MG63 (cell line): ENCODE measurements at regions not wholly inside any gene's neighbourhood (a gene's known extent, or its start where the extent isn't known, plus 50 kb on each side); places are given as distances from the start of the nearest gene placed in this dataset.
"Not testable (repeated sequence)": the region's sequence is repeated elsewhere in the genome, so short reads cannot be mapped to it uniquely, and the experiment has no call there.

ENCODE experiments used
- DNase-seq: peaks from one replicate; pipeline ENCODE4 v3.0.0-alpha.2; 2020
- H3K27me3 ChIP-seq: fragments of 250-450 bp; sonication (Bioruptor Pico); 2 replicates; pipeline ENCODE4 v1.5.1; 2020; ENCODE audit warnings: mild to moderate bottlenecking, moderate library complexity
- H3K36me3 ChIP-seq: fragments of 250-450 bp; sonication (Bioruptor Pico); 2 replicates; pipeline ENCODE4 v1.5.1; 2020; ENCODE audit warnings: mild to moderate bottlenecking, moderate library complexity
- H3K4me3 ChIP-seq: fragments of 250-450 bp; sonication (Bioruptor Pico); 2 replicates; pipeline ENCODE4 v1.5.1; 2020; ENCODE audit warnings: mild to moderate bottlenecking, moderate library complexity
- H3K9me3 ChIP-seq: fragments of 250-450 bp; sonication (Bioruptor Pico); 2 replicates; pipeline ENCODE4 v1.5.1; 2020; ENCODE audit warnings: mild to moderate bottlenecking, moderate library complexity

GRCh38 chr22:49400941-49401598, 426.6 kb downstream of the BRD1 start:
- H3K27me3 ChIP-seq = peaks cover 7% of the 10 kb centered on the region
- H3K9me3 ChIP-seq = no peaks in the 10 kb centered on the region
- H3K4me3 ChIP-seq = no peak overlapping the region
- H3K36me3 ChIP-seq = no peaks in the 10 kb centered on the region
- DNase-seq = no peak

GRCh38 chr22:49400136-49400940, 427.3 kb downstream of the BRD1 start:
- Histone ChIP-seq H3K4me3 (no peak overlapping the region), H3K36me3 (no peaks in the 10 kb centered on the region), H3K9me3 (no peaks in the 10 kb centered on the region), H3K27me3 (peaks cover 2% of the 10 kb centered on the region)
- DNase-seq = no peak

DNA sequence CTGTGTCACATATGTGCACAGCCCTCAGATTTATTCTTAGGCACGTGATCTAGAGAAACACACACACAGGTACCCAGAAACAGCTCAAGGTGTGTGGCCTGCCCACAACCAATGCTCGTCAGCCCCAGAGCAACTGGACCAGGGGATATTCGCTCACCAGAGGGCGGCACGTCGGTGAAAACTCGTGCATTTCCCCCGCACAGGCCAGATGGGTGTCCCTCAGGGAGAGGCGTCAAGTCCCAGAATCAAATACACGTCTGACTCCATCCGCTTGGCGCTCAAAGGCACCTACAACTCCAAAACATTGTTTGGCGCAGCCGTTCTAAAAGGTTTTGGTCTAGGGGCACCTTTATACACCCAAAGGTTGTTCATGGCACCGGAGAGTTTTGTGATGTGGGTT, 429.0 kb downstream of the BRD1 start:
- Histone ChIP-seq H3K36me3 (no peaks in the 10 kb centered on the region), H3K27me3 (no peaks in the 10 kb centered on the region), H3K4me3 (no peak overlapping the region), H3K9me3 (no peaks in the 10 kb centered on the region)
- no peak for DNase-seq

DNA sequence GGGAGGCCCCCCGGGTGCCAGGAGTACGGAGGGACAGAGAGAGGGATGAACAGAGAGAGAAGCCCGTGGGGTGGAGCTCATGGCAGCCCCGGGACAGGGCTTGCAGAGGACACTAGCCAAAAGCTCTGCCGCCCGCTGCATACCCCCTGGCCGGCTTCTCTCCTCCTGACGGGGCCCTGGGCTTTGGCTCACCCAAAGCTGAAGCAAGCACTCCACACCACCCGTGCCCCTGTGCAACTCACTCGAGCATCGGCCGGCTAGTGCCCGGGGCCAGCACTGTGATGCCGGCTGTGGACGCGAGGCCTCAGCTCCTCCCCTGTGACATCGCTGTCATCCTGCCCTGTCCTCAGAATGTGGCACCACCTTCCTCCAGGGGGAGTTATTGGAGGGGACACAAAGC, 429.6 kb downstream of the BRD1 start:
- no peak for DNase-seq
- Histone ChIP-seq H3K9me3 (no peaks in the 10 kb centered on the region), H3K4me3 (no peak overlapping the region), H3K36me3 (no peaks in the 10 kb centered on the region), H3K27me3 (no peaks in the 10 kb centered on the region)

- no peak for DNase-seq
- Histone ChIP-seq H3K9me3 (no peaks in the 10 kb centered on the region), H3K36me3 (no peaks in the 10 kb centered on the region), H3K27me3 (no peaks in the 10 kb centered on the region), H3K4me3 (no peak overlapping the region)
These were observed 430.9 kb downstream of the BRD1 start for GRCh38 chr22:49396817-49397216.

DNA sequence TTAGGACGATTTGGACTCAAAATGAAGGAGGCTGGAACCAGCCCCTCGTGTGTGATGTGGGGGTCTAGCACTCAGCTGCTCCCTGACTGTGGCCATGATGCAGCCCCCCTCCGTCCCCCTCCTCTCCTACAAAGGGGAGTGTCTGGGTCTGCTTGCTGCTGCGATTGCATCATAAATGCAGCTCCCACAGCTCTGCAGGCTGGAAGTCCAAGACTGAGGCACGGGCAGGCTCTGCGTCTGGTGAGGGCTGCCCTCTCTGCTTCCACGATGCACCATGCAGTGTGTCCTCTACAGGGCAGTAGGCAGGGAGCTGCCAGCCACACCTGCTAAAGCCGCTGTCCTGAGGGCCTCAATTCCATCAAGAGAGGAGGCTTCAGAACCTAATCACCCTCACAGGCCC, 432.1 kb downstream of the BRD1 start:
- H3K4me3 ChIP-seq = no peak overlapping the region
- H3K9me3 ChIP-seq = peaks cover 1% of the 10 kb centered on the region; the same call in 1 of the 2 replicates
- no peaks in the 10 kb centered on the region for H3K27me3 ChIP-seq
- DNase-seq = no peak
- no peaks in the 10 kb centered on the region for H3K36me3 ChIP-seq

DNA sequence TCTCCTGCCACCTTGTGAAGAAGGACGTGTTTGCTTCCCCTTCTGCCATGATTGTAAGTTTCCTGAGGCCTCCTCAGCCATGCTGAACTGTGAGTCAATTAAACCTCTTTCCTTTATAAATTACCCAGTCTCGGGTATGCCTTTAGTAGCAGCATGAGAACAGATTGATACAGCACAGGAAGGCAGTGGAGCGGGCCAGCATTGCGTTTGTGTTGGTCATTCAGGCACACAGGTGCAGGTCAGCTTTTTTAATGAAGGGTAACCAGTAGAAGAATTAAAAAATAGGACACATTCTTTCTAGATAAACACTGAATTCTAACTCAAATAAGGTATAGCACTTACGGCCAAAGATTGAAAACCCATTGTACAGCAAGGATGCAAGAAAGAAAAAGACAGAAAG, 432.6 kb downstream of the BRD1 start:
- H3K4me3 ChIP-seq, DNase-seq, H3K36me3 ChIP-seq, H3K27me3 ChIP-seq, H3K9me3 ChIP-seq: not testable (repeated sequence)

DNA sequence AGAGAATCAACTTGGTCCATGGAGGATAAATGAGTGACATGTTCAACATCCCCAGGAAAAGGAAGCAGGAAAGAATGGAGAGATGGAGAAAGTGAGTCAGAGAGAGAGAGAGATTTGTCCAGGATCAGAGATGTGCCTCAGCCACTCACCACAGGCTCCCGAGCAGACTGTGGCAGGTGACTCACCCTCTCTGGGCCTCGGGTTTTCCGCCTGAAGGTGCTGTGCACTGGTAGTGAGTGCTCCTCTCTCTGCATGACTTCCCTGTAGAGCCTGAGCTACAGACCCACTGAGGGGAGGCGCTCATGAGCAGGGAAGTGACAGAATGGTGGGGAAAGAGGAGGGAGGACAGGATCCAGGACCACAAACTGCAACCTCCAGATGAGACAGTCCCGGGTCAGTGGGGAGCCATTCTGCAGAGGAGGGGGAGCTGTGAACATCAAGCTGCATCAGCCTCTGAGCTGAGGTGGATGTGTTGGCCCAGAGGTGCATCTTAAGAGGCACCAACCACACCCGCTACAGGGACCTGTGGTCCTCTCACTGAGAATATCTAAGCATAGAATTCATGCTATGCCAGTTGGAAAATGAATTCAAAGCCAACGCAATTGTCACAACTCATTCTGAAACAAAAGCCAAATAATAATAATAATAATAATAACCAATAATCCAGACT, 433.4 kb downstream of the BRD1 start:
- no peaks in the 10 kb centered on the region for H3K36me3 ChIP-seq
- H3K9me3 ChIP-seq = peaks cover 13% of the 10 kb centered on the region
- no peak for DNase-seq
- no peaks in the 10 kb centered on the region for H3K27me3 ChIP-seq
- H3K4me3 ChIP-seq = no peak overlapping the region

GRCh38 chr22:49393526-49393925, 434.1 kb downstream of the BRD1 start:
- Histone ChIP-seq H3K4me3 (no peak overlapping the region), H3K36me3 (no peaks in the 10 kb centered on the region), H3K9me3 (peaks cover 15% of the 10 kb centered on the region), H3K27me3 (no peaks in the 10 kb centered on the region)
- DNase-seq = no peak

DNA sequence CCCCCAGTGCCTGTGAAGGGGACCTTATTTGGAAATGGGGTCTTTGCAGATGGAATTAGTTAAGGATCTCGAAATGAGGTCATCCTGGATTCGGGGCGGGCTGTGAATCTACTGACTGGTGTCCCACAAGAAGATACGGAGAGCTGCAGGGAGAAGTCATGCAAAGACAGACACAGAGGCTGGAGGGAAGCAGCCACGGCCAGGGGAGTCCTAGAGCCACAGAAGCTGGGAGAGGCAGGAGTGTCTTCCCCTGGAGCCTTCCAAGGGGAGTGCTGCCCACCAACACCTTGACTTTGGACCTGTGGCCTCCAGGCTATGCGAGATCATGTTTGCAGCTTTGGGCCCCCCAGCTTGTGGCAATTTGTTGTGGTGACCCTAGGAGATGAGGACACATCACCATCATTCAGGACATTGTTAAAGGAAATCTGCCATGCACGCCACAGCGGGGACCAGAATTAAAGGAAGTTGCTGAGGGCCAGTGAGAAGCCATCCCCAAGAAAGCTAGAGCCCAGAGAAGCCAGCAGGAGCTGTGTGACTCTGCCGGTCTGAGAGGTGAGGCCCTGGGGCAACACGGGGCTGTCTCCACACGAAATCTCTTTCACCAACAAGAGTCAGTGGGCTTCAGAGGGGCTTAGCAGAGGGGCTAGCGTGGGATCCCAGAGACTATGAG, 434.7 kb downstream of the BRD1 start:
- DNase-seq = no peak
- no peak overlapping the region for H3K4me3 ChIP-seq
- no peaks in the 10 kb centered on the region for H3K27me3 ChIP-seq
- no peaks in the 10 kb centered on the region for H3K36me3 ChIP-seq
- H3K9me3 ChIP-seq = peaks cover 17% of the 10 kb centered on the region

GRCh38 chr22:49392247-49392646, 435.4 kb downstream of the BRD1 start:
- H3K27me3 ChIP-seq = no peaks in the 10 kb centered on the region
- DNase-seq = no peak
- H3K4me3 ChIP-seq = no peak overlapping the region
- no peaks in the 10 kb centered on the region for H3K36me3 ChIP-seq
- peaks cover 17% of the 10 kb centered on the region for H3K9me3 ChIP-seq

DNA sequence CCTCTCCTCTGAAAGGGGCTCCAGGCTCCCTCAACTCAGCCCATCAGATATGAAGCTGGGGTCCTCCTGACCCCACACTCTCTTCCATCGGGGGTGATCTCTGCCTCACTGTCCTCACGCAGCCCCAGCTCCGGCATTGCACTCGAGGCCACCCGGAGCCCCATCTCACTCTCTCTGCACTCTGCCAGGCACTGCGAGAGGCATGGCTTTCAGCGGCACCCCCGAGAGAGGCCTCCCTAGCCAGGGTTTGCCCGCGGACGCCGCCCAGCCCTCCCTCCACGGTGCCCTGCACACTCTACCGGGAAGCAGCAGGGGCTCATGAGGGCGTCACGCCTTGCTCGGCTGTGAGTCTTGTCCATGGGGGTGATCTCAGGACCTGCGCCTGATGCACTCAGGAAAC, 436.2 kb downstream of the BRD1 start:
- H3K36me3 ChIP-seq = no peaks in the 10 kb centered on the region
- no peaks in the 10 kb centered on the region for H3K27me3 ChIP-seq
- H3K4me3 ChIP-seq = no peak overlapping the region
- no peak for DNase-seq
- H3K9me3 ChIP-seq = peaks cover 17% of the 10 kb centered on the region

DNA sequence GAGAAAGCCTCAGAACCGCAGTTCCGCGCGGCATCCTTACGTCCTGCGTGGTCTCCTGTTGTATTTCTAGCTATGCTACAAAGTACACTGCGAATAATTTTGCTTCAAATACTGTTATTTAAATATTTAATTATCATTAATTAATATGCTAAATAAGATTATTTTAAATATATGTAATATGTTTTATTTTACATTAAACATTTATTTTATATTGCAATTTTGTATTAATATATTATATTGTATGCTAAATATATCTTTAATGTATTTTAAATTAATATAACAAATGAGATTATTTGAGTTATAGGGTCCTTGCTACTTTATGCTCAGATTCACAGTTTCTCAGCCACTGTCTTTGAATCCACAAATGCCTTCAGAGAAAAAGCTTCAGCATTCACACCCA, 436.7 kb downstream of the BRD1 start:
- H3K27me3 ChIP-seq = no peaks in the 10 kb centered on the region
- no peak for DNase-seq
- no peaks in the 10 kb centered on the region for H3K36me3 ChIP-seq
- no peak overlapping the region for H3K4me3 ChIP-seq
- H3K9me3 ChIP-seq = peaks cover 17% of the 10 kb centered on the region

GRCh38 chr22:49383909-49384308, 443.8 kb downstream of the BRD1 start:
- H3K9me3 ChIP-seq, H3K36me3 ChIP-seq, DNase-seq, H3K4me3 ChIP-seq, H3K27me3 ChIP-seq: not testable (repeated sequence)

DNA sequence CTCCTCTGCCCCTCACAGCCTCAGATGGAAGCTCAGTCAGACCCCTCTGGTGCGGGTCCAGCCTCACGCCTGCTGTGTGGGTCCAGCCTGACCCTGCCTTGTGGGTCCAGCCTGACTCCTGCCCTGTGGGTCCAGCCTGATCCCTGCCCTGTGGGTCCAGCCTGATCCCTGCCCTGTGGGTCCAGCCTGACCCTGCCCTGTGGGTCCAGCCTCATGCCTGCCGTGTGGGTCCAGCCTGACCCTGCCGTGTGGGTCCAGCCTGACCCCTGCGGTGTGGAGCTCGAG, 445.3 kb downstream of the BRD1 start:
- Histone ChIP-seq H3K36me3 (no peaks in the 10 kb centered on the region), H3K4me3 (no peak overlapping the region), H3K9me3 (peaks cover 4% of the 10 kb centered on the region; the same call in 1 of the 2 replicates), H3K27me3 (peaks cover 2% of the 10 kb centered on the region; the same call in 1 of the 2 replicates)
- DNase-seq = no peak

DNA sequence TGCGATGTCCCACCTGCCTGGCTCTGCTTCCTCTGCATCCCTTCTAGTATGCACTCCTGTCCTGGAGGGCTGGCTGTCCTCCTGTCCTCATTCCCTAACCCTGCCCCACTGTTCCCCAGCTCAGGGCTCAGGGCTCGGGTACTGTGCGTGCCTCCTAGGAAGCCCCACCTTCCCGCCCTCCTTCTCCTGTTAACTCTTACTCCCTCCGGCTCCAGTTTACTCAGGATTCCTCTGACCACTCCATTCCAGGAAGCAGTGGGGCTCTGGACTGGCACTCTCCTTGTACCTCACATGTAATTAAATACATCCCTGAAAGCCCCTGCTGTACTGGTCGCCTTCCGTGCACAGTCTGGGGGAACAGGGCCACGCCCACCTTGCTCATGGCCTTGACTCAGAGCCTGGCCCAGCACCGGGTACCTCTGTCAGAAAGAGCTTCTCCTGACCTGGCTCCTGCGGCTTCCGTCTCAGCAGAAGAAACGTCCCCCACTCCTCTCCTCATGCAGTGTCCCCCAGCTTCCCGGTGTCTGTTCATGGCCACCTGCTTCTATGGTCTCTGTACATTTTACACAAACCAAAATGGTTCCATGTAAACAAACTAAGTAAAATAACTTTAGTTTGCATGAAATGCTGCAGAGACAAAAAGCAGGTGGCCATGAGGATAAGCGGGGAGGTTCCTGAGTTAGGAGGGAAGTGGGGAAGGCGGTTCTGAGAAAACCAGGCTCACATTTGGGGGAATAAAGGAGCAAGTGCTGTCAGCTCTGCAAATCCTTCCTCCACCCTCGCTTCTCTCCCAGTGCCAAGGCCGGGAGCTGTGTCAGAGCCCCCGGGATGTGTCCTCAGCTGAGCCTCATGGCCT, 445.9 kb downstream of the BRD1 start:
- Histone ChIP-seq H3K27me3 (peaks cover 2% of the 10 kb centered on the region; the same call in 1 of the 2 replicates), H3K9me3 (peaks cover 4% of the 10 kb centered on the region; the same call in 1 of the 2 replicates), H3K4me3 (no peak overlapping the region), H3K36me3 (no peaks in the 10 kb centered on the region)
- DNase-seq = no peak

DNA sequence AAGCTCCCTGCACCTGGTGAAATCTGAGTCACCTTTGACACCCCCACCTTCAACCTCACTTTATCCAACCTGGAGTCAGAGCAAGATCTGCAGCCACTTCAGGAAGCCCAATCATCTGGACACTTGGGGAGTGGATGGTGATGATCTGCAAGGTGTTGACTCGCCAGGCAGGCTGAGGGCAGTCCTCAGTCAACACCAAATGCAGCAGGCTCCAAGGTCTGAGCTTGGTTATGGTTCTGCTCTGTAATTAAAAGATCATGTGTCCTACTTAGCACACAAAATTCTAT, 446.9 kb downstream of the BRD1 start:
- Histone ChIP-seq H3K9me3 (peaks cover 4% of the 10 kb centered on the region; the same call in 1 of the 2 replicates), H3K4me3 (no peak overlapping the region), H3K36me3 (no peaks in the 10 kb centered on the region), H3K27me3 (peaks cover 2% of the 10 kb centered on the region; the same call in 1 of the 2 replicates)
- DNase-seq = no peak
